GM12878 (cell line): ENCODE measurements at regions not wholly inside any gene's neighbourhood (a gene's known extent, or its start where the extent isn't known, plus 50 kb on each side); places are given as distances from the start of the nearest gene placed in this dataset.

Experiments
- ATAC-seq: fragments of 200-7000 bp; cut with Tn5 transposase; 3 replicates; pipeline ENCODE4 v1.9.1; 2020; ENCODE audit warnings: mild to moderate bottlenecking, moderate library complexity
- BruUV-seq: library from RNA; stranded (reverse); fragments of 400-500 nt; replicated peaks from 2 replicates; lab custom pipeline; 2021; lab: Mats Ljungman, UMichigan
- CTCF ChIA-PET: fragments of 300-600 bp; sonication (Branson Sonifier 250); formaldehyde crosslinking; extraction: SDS; loops from one replicate; lab custom pipeline; 2021; ENCODE audit warnings: inconsistent platforms; lab: Yijun Ruan, JAX
- POLR2A ChIA-PET: fragments of 350-600 bp; formaldehyde crosslinking; extraction: SDS; loops from one replicate; lab custom pipeline; 2021; ENCODE audit warnings: inconsistent platforms; lab: Charles Lee
- RAD21 ChIA-PET: fragments of 300-600 bp; sonication (Branson Sonifier 250); formaldehyde crosslinking; loops from one replicate; lab custom pipeline; 2023; ENCODE audit warnings: antibody characterized with exemption; ENCODE audit not compliant: unreplicated experiment; lab: Charles Lee
- SMC1A ChIA-PET: fragments of 300-600 bp; sonication (Branson Sonifier 250); formaldehyde crosslinking; loops from one replicate; lab custom pipeline; 2023; ENCODE audit not compliant: unreplicated experiment, uncharacterized antibody; lab: Charles Lee
- DNase-seq: peaks from one replicate; pipeline ENCODE4 v3.0.0-alpha.2; 2011; ENCODE audit warnings: low read depth, low spot score
- FAIRE-seq: peaks from 3 replicates; lab custom pipeline; 2011; peaks lifted over from hg19 to GRCh38; lab: Jason Lieb, UNC
- H2AFZ ChIP-seq: 2 replicates; pipeline ENCODE4 v1.6.0; 2011; ENCODE audit warnings: low read depth, low read length, control low read depth; ENCODE audit not compliant: control insufficient read depth
- H3K27ac ChIP-seq: 2 replicates; pipeline ENCODE4 v1.5.1; 2011; ENCODE audit warnings: control low read depth; ENCODE audit not compliant: control insufficient read depth, insufficient read depth
- H3K27me3 ChIP-seq, 2 experiments: replicated peaks in 1 of 2; 2 replicates each; pipeline versions ENCODE4 v1.6.0 to v1.6.1; 2011; ENCODE audit warnings: low read length in 1 of 2; ENCODE audit not compliant: control insufficient read depth in 2 of 2, insufficient read depth in 2 of 2
- H3K36me3 ChIP-seq, 2 experiments: 2 replicates each; pipeline ENCODE4 v1.5.1; 2011; ENCODE audit warnings: low read length in 1 of 2; ENCODE audit not compliant: control insufficient read depth in 2 of 2, insufficient read depth in 2 of 2
- H3K4me1 ChIP-seq: 2 replicates; pipeline ENCODE4 v1.6.1; 2011; ENCODE audit warnings: mild to moderate bottlenecking, low read length, moderate library complexity, mixed read lengths; ENCODE audit not compliant: control insufficient read depth, insufficient read depth
- H3K4me2 ChIP-seq: 2 replicates; pipeline ENCODE4 v1.6.0; 2011; ENCODE audit warnings: control low read depth; ENCODE audit not compliant: control insufficient read depth, insufficient read depth
- H3K4me3 ChIP-seq: fragments of 200-600 bp; sonication (generic); 2 replicates; pipeline ENCODE4 v1.5.1; 2016
- H3K79me2 ChIP-seq: 2 replicates; pipeline ENCODE4 v1.6.0; 2011; ENCODE audit warnings: low read length; ENCODE audit not compliant: control insufficient read depth, insufficient read depth
- H3K9ac ChIP-seq: 2 replicates; pipeline ENCODE4 v1.8.0; 2011; ENCODE audit warnings: low read length, control low read depth, mixed read lengths; ENCODE audit not compliant: control insufficient read depth, insufficient read depth
- H3K9me3 ChIP-seq: replicated peaks from 3 replicates; pipeline ENCODE4 v1.5.1; 2011; ENCODE audit warnings: mild to moderate bottlenecking, low read length; ENCODE audit not compliant: control insufficient read depth, insufficient read depth
- H4K20me1 ChIP-seq: 2 replicates; pipeline ENCODE4 v1.6.0; 2011; ENCODE audit not compliant: control insufficient read depth, insufficient read depth
- CHD2 ChIP-seq: IDR thresholded peaks from 2 replicates; pipeline ENCODE4 v1.6.1; 2011; ENCODE audit warnings: low read depth, low read length, improper control_type of control experiment, borderline replicate concordance
- NBN ChIP-seq: fragments of 450-650 bp; IDR thresholded peaks from 2 replicates; pipeline ENCODE4 v1.6.1; 2016
- PBX3 ChIP-seq: IDR thresholded peaks from 2 replicates; pipeline ENCODE4 v1.6.1; 2011; ENCODE audit warnings: mild to moderate bottlenecking, low read depth, low read length, moderate library complexity; ENCODE audit not compliant: insufficient replicate concordance
- POLR2A ChIP-seq: IDR thresholded peaks from 2 replicates; pipeline ENCODE4 v1.6.1; 2011; ENCODE audit warnings: low read depth, mild to moderate bottlenecking, low read length
- PRDM15 ChIP-seq: fragments of 450-650 bp; formaldehyde crosslinking; IDR thresholded peaks from 2 replicates; pipeline ENCODE4 v1.4.0; 2020; ENCODE audit warnings: mild to moderate bottlenecking, moderate library complexity
- RCOR1 ChIP-seq: conservative IDR thresholded peaks from 2 replicates; pipeline ENCODE4 v1.6.1; 2012; ENCODE audit warnings: low read depth, low read length, improper control_type of control experiment
- ZNF687 ChIP-seq: fragments of 450-650 bp; IDR thresholded peaks from 2 replicates; pipeline ENCODE4 v1.6.1; 2017; ENCODE audit warnings: mild to moderate bottlenecking, moderate library complexity
- WGBS: methylation state at CpG from one replicate; pipeline ENCODE4 v1.1.6; 2016; ENCODE audit warnings: low lambda C conversion rate; ENCODE audit not compliant: insufficient replicate concordance, insufficient coverage; ENCODE audit errors: missing lambda C conversion rate; 5-methylcytosine and 5-hydroxymethylcytosine counted together
- in situ Hi-C: fragments of 300-500 bp; cut with MboI; formaldehyde crosslinking; loops from 9 replicates; pipeline ENCODE4 v1.14.3; 2018; ENCODE audit warnings: mixed read lengths
- intact Hi-C: fragments of 100-400 bp; cut with micrococcal nuclease; formaldehyde crosslinking; loops from one replicate; pipeline ENCODE4 v1.14.2; 2022; ENCODE audit not compliant: unreplicated experiment

- FAIRE-seq: no peak
- intact Hi-C loops: no loop called here
- in situ Hi-C loops: no loop called here
Measured at GRCh38 chr5:54882101-54882500, 103.3 kb downstream of the ESM1 start.

More at GRCh38 chr5:54882101-54882500, 103.3 kb downstream of the ESM1 start:
- DNase-seq (no peak), ATAC-seq (no peak)
- H3K27me3 ChIP-seq: peaks cover 5 to 26% of the 10 kb centered on the region in 2 experiments
- H4K20me1 ChIP-seq: no peaks in the 10 kb centered on the region
- no peaks in the 10 kb centered on the region for H3K4me1 ChIP-seq
- ChIA-PET SMC1A (no interaction called here), CTCF (no interaction called here), RAD21 (no interaction called here), POLR2A (no interaction called here)
- no peak for TF ChIP-seq ZNF687
- TF ChIP-seq POLR2A: no peak
- TF ChIP-seq RCOR1: no peak
- no peak for TF ChIP-seq NBN
- TF ChIP-seq PRDM15: no peak
- no peak for TF ChIP-seq CHD2
- TF ChIP-seq PBX3: no peak
- WGBS: 9% methylated on average over 4 of the region's 4 CpGs
- BruUV-seq: no TSS peak
- no peak overlapping the region for H3K9ac ChIP-seq
- no peak overlapping the region for H3K4me2 ChIP-seq
- no peaks in the 10 kb centered on the region for H3K36me3 ChIP-seq
- no peak overlapping the region for H2AFZ ChIP-seq
- no peak overlapping the region for H3K4me3 ChIP-seq
- no peak overlapping the region for H3K27ac ChIP-seq
- H3K79me2 ChIP-seq: no peaks in the 10 kb centered on the region
- no peaks in the 10 kb centered on the region; the same call in 2 of the 3 replicates for H3K9me3 ChIP-seq
